ENCODE measurements at regions not wholly inside any gene's neighbourhood (a gene's known extent, or its start where the extent isn't known, plus 50 kb on each side); places are given as distances from the start of the nearest gene placed in this dataset.

- no peak for DNase-seq
Measured at GRCh38 chr3:157573780-157574378, 70.7 kb upstream of the VEPH1 start.

GRCh38 chr3:157573281-157573680, 70.1 kb upstream of the VEPH1 start:
- no peak for DNase-seq

- DNase-seq, result no peak
Measured at GRCh38 chr3:157572559-157573270, 69.5 kb upstream of the VEPH1 start.

GRCh38 chr3:157566596-157566995, 63.4 kb upstream of the VEPH1 start:
- DNase-seq, result no peak

GRCh38 chr3:157559401-157559800, 56.2 kb upstream of the VEPH1 start:
- no peak for DNase-seq

Measured in stimulated activated naive CD4-positive, alpha-beta T cell treated with Interleukin-2 at 50 U/mL for 16 hours (primary cell).